Mesendoderm (in vitro differentiated cells): ENCODE measurements at regions not wholly inside any gene's neighbourhood (a gene's known extent, or its start where the extent isn't known, plus 50 kb on each side); places are given as distances from the start of the nearest gene placed in this dataset.

Experiments
- DNase-seq: peaks from one replicate; pipeline ENCODE4 v3.0.0; 2013
- H2AK5ac ChIP-seq: 2 replicates; pipeline ENCODE4 v1.6.1; 2013; ENCODE audit warnings: low read length, inconsistent platforms
- H2BK120ac ChIP-seq: 2 replicates; pipeline ENCODE4 v1.6.1; 2013; ENCODE audit warnings: low read depth, mild to moderate bottlenecking, low read length, moderate library complexity, mixed read lengths
- H2BK15ac ChIP-seq: replicated peaks from 2 replicates; pipeline ENCODE4 v1.6.1; 2013; ENCODE audit warnings: low read depth, mild to moderate bottlenecking, moderate library complexity
- H2BK5ac ChIP-seq: 2 replicates; pipeline ENCODE4 v1.6.1; 2013; ENCODE audit warnings: low read length, inconsistent platforms
- H3K18ac ChIP-seq: 2 replicates; pipeline ENCODE4 v1.6.1; 2013; ENCODE audit warnings: mild to moderate bottlenecking, low read length, mixed read lengths
- H3K23ac ChIP-seq: one replicate; pipeline ENCODE4 v1.6.1; 2013; ENCODE audit warnings: low read length
- H3K27ac ChIP-seq: 2 replicates; pipeline ENCODE4 v1.5.1; 2013; ENCODE audit warnings: low read depth, mild to moderate bottlenecking, inconsistent platforms, low read length, moderate library complexity
- H3K27me3 ChIP-seq: 2 replicates; pipeline ENCODE4 v1.6.1; 2013; ENCODE audit warnings: low read length, control low read depth, mild to moderate bottlenecking, inconsistent platforms; ENCODE audit not compliant: insufficient read depth, poor library complexity
- H3K36me3 ChIP-seq: 2 replicates; pipeline ENCODE4 v1.6.1; 2013; ENCODE audit warnings: low read length, inconsistent platforms; ENCODE audit not compliant: control insufficient read depth, insufficient read depth
- H3K4ac ChIP-seq: one replicate; pipeline ENCODE4 v1.6.1; 2013; ENCODE audit warnings: low read depth, mild to moderate bottlenecking, low read length, moderate library complexity
- H3K4me1 ChIP-seq: 2 replicates; pipeline ENCODE4 v1.6.1; 2013; ENCODE audit warnings: low read depth, low read length, inconsistent platforms; ENCODE audit not compliant: control insufficient read depth
- H3K4me2 ChIP-seq: 2 replicates; pipeline ENCODE4 v1.6.1; 2013; ENCODE audit warnings: low read length
- H3K4me3 ChIP-seq: 2 replicates; pipeline ENCODE4 v1.5.1; 2013; ENCODE audit warnings: mild to moderate bottlenecking, low read length
- H3K56ac ChIP-seq: one replicate; pipeline ENCODE4 v1.6.1; 2013; ENCODE audit warnings: low read length
- H3K79me1 ChIP-seq: 2 replicates; pipeline ENCODE4 v1.6.1; 2013; ENCODE audit warnings: low read length, inconsistent platforms
- H3K79me2 ChIP-seq: 2 replicates; pipeline ENCODE4 v1.6.1; 2013; ENCODE audit warnings: mild to moderate bottlenecking, low read length; ENCODE audit not compliant: control insufficient read depth, insufficient read depth
- H3K9ac ChIP-seq: 2 replicates; pipeline ENCODE4 v1.6.1; 2013; ENCODE audit warnings: low read length, inconsistent platforms
- H4K5ac ChIP-seq: one replicate; pipeline ENCODE4 v1.6.1; 2013; ENCODE audit warnings: low read length
- H4K8ac ChIP-seq: one replicate; pipeline ENCODE4 v1.6.1; 2013; ENCODE audit warnings: low read depth, mild to moderate bottlenecking, control low read depth, low read length, moderate library complexity
- WGBS: extraction: QIAGEN DNeasy Blood & Tissue Kit; methylation state at CpG from one replicate; pipeline ENCODE4 v1.1.7; 2013; ENCODE audit warnings: low lambda C conversion rate, missing lambda C conversion rate; ENCODE audit not compliant: insufficient coverage; ENCODE audit errors: extremely low coverage; 5-methylcytosine and 5-hydroxymethylcytosine counted together

DNA sequence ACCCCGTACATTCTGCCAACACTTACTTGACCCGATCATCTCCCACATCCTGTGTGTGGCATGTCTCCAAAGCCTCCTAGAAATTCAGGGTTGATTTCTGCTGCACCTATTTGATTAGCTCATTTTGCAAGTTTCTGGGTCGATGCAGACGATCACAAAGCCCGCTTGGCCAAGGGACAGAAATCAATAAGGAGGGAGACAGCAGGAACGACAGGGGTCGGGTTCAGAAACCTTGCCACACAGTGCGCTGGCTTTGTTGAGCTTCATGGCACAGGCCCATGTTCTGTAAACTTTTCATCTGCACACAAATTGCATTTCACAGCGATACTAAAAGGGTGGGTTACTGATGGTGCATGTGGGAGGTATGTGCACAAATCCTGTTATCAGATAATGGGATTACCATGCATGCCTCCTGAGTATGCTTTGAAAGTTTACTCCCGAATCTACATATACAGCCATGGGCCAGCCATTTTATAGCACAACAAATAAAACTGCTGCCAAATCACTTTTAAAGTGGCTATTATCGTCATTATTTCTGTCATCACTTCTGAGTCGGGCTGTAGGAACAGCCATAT, 95.9 kb upstream of the ATP11B start:
- H3K79me1 ChIP-seq, result no peaks in the 10 kb centered on the region
- H3K4ac ChIP-seq, result no peak overlapping the region
- no peak overlapping the region for H2BK5ac ChIP-seq
- WGBS, result no CpG with 5 or more reads among the region's 12 CpGs
- H2AK5ac ChIP-seq, result no peak overlapping the region
- no peak overlapping the region for H3K56ac ChIP-seq
- H3K36me3 ChIP-seq, result no peaks in the 10 kb centered on the region
- H3K79me2 ChIP-seq, result no peaks in the 10 kb centered on the region
- no peak overlapping the region for H2BK120ac ChIP-seq
- H4K8ac ChIP-seq, result no peak overlapping the region
- no peak overlapping the region for H3K4me3 ChIP-seq
- H3K23ac ChIP-seq, result no peak overlapping the region
- H3K4me2 ChIP-seq, result no peak overlapping the region
- H3K4me1 ChIP-seq, result no peaks in the 10 kb centered on the region
- no peak overlapping the region for H3K18ac ChIP-seq
- H3K27me3 ChIP-seq, result no peaks in the 10 kb centered on the region
- H4K5ac ChIP-seq, result no peak overlapping the region
- no peak overlapping the region for H2BK15ac ChIP-seq
- no peak for DNase-seq
- H3K9ac ChIP-seq, result no peak overlapping the region
- H3K27ac ChIP-seq, result no peak overlapping the region

DNA sequence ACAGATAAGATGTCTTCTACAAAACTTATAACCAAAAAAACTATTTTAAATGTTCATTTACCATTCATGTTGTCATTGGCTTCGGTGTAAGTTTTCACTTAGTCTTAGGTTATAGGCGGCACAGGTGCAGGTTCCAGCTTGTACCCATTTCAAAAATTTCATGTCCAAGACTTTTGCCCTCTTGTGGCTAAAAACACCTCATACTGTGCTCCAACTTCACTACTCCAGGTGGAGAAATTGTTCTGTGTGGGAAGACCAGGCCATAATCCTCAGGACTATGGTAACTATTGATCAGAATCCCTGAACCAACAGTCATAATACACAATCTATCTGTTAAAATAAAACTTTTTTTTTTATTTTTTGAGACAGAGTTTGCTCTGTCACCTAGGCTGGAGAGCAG, 95.2 kb upstream of the ATP11B start:
- Histone ChIP-seq H3K79me1 (no peaks in the 10 kb centered on the region), H2AK5ac (no peak overlapping the region), H3K27ac (no peak overlapping the region), H2BK120ac (no peak overlapping the region), H4K8ac (no peak overlapping the region), H3K9ac (no peak overlapping the region), H2BK15ac (no peak overlapping the region), H3K4me3 (no peak overlapping the region), H3K56ac (no peak overlapping the region), H3K79me2 (no peaks in the 10 kb centered on the region), H3K18ac (no peak overlapping the region), H3K4me2 (no peak overlapping the region), H3K23ac (no peak overlapping the region), H3K4ac (no peak overlapping the region), H4K5ac (no peak overlapping the region), H3K4me1 (no peaks in the 10 kb centered on the region), H2BK5ac (no peak overlapping the region), H3K27me3 (no peaks in the 10 kb centered on the region), H3K36me3 (no peaks in the 10 kb centered on the region)
- no CpG with 5 or more reads among the region's 2 CpGs for WGBS
- no peak for DNase-seq

DNA sequence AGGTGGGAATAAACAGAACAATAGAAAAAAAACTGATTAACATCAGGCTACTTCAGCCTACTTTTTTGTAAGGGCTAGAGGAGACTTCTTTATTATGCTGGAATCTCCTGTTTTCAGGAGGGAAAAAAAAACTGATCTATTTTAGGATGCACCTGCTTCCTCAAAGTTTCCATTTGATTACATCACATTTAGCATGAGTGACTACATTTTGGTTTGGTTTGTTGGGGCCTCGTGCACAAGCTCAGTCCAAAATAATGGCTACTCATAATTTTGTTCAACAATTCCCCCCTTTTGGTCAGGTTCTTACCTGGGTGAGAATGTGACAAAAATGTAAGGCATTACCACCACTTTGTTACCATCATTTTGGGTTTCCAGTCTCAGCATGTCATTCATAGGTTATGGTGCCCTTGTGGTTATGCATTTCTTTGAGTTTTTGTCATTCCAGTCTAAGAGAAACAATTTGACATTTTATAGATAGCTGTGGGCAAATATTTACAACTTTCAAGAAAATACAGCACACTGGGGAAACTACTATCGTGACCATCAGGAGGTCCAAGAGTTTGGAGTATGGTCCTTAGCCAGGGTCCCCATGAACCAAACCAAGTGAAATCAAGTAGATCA, 93.6 kb upstream of the ATP11B start:
- no peak overlapping the region for H3K4me2 ChIP-seq

DNA sequence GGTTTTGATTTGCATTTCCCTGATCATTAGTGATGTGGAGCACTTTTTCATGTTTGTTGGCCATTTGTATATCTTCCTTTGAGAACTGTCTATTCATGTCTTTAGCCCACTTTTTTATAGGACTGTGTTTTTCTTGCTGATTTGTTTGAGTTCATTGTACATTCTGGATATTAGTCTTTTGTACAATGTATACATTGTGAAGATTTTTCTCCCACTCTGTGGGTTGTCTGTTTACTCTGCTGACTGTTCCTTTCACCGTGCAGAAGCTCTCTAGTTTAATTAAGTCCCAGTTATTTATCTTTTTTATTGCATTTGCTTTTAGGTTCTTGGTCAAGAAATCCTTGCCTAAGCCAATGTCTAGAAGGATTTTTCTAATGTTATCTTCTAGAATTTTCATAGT, 91.1 kb upstream of the ATP11B start:
- Histone ChIP-seq H3K56ac (no peak overlapping the region), H3K4me1 (no peaks in the 10 kb centered on the region), H2AK5ac (no peak overlapping the region), H3K79me1 (no peaks in the 10 kb centered on the region), H3K36me3 (no peaks in the 10 kb centered on the region), H3K79me2 (no peaks in the 10 kb centered on the region), H3K4ac (no peak overlapping the region), H3K4me2 (no peak overlapping the region), H3K23ac (no peak overlapping the region), H3K18ac (no peak overlapping the region), H2BK15ac (no peak overlapping the region), H2BK120ac (no peak overlapping the region), H3K4me3 (no peak overlapping the region), H3K27ac (no peak overlapping the region), H3K27me3 (no peaks in the 10 kb centered on the region), H4K5ac (no peak overlapping the region), H2BK5ac (no peak overlapping the region), H3K9ac (no peak overlapping the region), H4K8ac (no peak overlapping the region)
- no peak for DNase-seq
- no CpG with 5 or more reads among the region's 1 CpG for WGBS

More for the DNA sequence above, 93.6 kb upstream of the ATP11B start:
- no peak overlapping the region for H2BK15ac ChIP-seq
- H2BK120ac ChIP-seq, result no peak overlapping the region
- no peak overlapping the region for H3K27ac ChIP-seq
- H3K79me1 ChIP-seq, result no peaks in the 10 kb centered on the region
- no peak overlapping the region for H3K23ac ChIP-seq
- H3K27me3 ChIP-seq, result no peaks in the 10 kb centered on the region
- H3K18ac ChIP-seq, result no peak overlapping the region
- no peaks in the 10 kb centered on the region for H3K4me1 ChIP-seq
- H2AK5ac ChIP-seq, result no peak overlapping the region
- H3K4me3 ChIP-seq, result no peak overlapping the region
- no peak overlapping the region for H4K8ac ChIP-seq
- DNase-seq, result no peak
- no peak overlapping the region for H2BK5ac ChIP-seq
- H3K79me2 ChIP-seq, result no peaks in the 10 kb centered on the region
- H4K5ac ChIP-seq, result no peak overlapping the region
- H3K36me3 ChIP-seq, result no peaks in the 10 kb centered on the region
- H3K9ac ChIP-seq, result no peak overlapping the region
- H3K4ac ChIP-seq, result no peak overlapping the region
- H3K56ac ChIP-seq, result no peak overlapping the region
- WGBS, result no CpG with 5 or more reads among the region's 2 CpGs

DNA sequence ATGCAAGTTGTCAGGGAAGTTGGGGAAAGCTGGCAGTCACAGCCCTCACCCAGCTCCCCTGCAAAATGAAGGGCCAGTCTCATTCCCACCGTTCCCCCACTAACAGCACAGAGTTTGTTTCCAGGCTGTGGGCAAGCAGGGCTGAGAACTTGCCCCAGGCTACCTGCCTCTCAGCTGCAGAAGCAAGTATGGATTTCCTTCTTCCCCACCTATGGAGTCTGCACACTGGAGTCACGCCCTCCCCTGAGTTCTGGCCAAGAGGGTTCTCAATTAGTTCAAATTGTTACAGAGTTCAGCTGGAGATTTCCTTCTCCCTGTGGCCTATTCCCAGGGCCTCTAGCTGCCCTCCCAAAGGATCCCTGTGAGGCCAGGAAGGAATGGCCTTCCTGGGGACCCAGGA, 90.1 kb upstream of the ATP11B start:
- Histone ChIP-seq H3K36me3 (no peaks in the 10 kb centered on the region), H2BK120ac (no peak overlapping the region), H3K56ac (no peak overlapping the region), H3K27me3 (no peaks in the 10 kb centered on the region), H3K23ac (no peak overlapping the region), H3K4me1 (no peaks in the 10 kb centered on the region), H3K27ac (no peak overlapping the region), H4K5ac (no peak overlapping the region), H2AK5ac (no peak overlapping the region), H3K79me2 (no peaks in the 10 kb centered on the region), H3K9ac (no peak overlapping the region), H3K79me1 (no peaks in the 10 kb centered on the region), H3K4me2 (no peak overlapping the region), H3K18ac (no peak overlapping the region), H3K4ac (no peak overlapping the region), H3K4me3 (no peak overlapping the region), H2BK15ac (no peak overlapping the region), H2BK5ac (no peak overlapping the region), H4K8ac (no peak overlapping the region)
- WGBS, result no CpG with 5 or more reads among the region's 2 CpGs
- DNase-seq, result no peak

DNA sequence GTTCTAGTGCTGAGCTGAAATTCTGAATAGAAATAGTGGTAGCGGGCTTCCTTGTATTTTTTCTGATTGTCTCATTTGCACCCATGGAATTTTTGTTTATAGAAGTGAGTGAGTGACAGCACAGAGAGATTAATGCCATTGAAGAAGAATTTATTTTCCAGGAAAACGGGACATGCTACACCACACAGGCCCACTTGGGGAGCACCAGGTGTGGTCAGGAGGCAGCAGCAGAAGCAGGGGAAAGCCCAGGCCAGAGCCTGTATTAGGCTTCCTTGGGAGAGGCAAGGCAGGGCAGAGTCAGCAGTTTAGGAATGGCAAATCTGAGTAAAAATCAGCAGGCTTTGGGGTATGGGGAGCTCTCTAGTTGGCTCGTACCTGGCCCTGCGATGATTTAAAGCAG, 88.4 kb upstream of the ATP11B start:
- no peaks in the 10 kb centered on the region for H3K4me1 ChIP-seq
- peak overlapping the region; percentile 56 for H3K56ac ChIP-seq
- WGBS, result no CpG with 5 or more reads among the region's 4 CpGs
- DNase-seq, result peak; percentile 83
- no peak overlapping the region for H4K5ac ChIP-seq
- no peak overlapping the region for H3K4me3 ChIP-seq
- no peaks in the 10 kb centered on the region for H3K79me2 ChIP-seq
- H2BK5ac ChIP-seq, result no peak overlapping the region
- no peaks in the 10 kb centered on the region for H3K27me3 ChIP-seq
- no peak overlapping the region for H3K4ac ChIP-seq
- H3K79me1 ChIP-seq, result no peaks in the 10 kb centered on the region
- peak overlapping the region; percentile 12 for H3K18ac ChIP-seq
- no peak overlapping the region for H4K8ac ChIP-seq
- H3K4me2 ChIP-seq, result no peak overlapping the region
- no peak overlapping the region for H3K27ac ChIP-seq
- H2BK120ac ChIP-seq, result no peak overlapping the region
- H3K9ac ChIP-seq, result no peak overlapping the region
- H3K36me3 ChIP-seq, result no peaks in the 10 kb centered on the region
- H2AK5ac ChIP-seq, result no peak overlapping the region
- H3K23ac ChIP-seq, result no peak overlapping the region
- H2BK15ac ChIP-seq, result no peak overlapping the region
